BJ (cell line): ENCODE measurements at regions not wholly inside any gene's neighbourhood (a gene's known extent, or its start where the extent isn't known, plus 50 kb on each side); places are given as distances from the start of the nearest gene placed in this dataset.
"Not testable (repeated sequence)": the region's sequence is repeated elsewhere in the genome, so short reads cannot be mapped to it uniquely, and the experiment has no call there.

Experiments
- CTCF ChIA-PET: fragments of 350-600 bp; formaldehyde crosslinking; extraction: SDS; loops from one replicate; lab custom pipeline; 2021; ENCODE audit warnings: antibody characterized with exemption, inconsistent platforms; lab: Yijun Ruan, JAX
- POLR2A ChIA-PET: fragments of 300-600 bp; sonication (Branson Sonifier 250); formaldehyde crosslinking; extraction: SDS; loops from one replicate; lab custom pipeline; 2021; ENCODE audit warnings: antibody characterized with exemption; lab: Charles Lee
- DNase-seq: peaks from one replicate; pipeline ENCODE4 v3.0.0-alpha.2; 2011; ENCODE audit warnings: low read depth
- H3K27me3 ChIP-seq: 2 replicates; pipeline ENCODE4 v1.6.0; 2011; ENCODE audit warnings: low read length; ENCODE audit not compliant: control insufficient read depth, insufficient read depth
- H3K36me3 ChIP-seq: 2 replicates; pipeline ENCODE4 v1.5.1; 2011; ENCODE audit warnings: low read length; ENCODE audit not compliant: control insufficient read depth, insufficient read depth
- H3K4me3 ChIP-seq: 2 replicates; pipeline ENCODE4 v1.5.1; 2011; ENCODE audit warnings: low read depth, mild to moderate bottlenecking, control low read depth, low read length
- TF ChIP-seq, protein P1 (sequence below): IDR thresholded peaks from 2 replicates; pipeline ENCODE4 v1.5.1; 2011; ENCODE audit warnings: low read depth, mild to moderate bottlenecking, control low read depth, inconsistent platforms, low read length, moderate library complexity; ENCODE audit not compliant: insufficient read depth

DNA sequence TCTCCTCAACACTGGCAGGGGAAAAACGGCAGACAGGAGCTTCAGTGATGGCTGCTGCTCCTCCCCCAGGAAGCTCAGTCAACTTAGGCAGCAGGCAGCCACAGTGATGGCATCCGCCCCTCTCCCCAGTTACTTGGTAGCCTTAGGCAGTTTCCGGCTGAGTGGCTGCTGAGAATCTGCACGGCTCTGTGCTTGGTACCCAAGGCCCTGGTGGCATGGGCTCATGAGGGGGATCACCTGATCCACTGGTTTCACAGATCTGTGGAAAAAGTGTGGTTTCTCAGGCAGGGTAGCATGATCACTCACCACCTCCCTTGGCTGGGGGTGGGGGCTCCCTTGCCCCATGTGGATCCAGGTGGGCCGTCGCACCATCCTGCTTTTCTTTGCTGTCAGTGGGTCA lies 244.6 kb upstream of the MDGA2 start:
- TF ChIP-seq, protein P1, sequence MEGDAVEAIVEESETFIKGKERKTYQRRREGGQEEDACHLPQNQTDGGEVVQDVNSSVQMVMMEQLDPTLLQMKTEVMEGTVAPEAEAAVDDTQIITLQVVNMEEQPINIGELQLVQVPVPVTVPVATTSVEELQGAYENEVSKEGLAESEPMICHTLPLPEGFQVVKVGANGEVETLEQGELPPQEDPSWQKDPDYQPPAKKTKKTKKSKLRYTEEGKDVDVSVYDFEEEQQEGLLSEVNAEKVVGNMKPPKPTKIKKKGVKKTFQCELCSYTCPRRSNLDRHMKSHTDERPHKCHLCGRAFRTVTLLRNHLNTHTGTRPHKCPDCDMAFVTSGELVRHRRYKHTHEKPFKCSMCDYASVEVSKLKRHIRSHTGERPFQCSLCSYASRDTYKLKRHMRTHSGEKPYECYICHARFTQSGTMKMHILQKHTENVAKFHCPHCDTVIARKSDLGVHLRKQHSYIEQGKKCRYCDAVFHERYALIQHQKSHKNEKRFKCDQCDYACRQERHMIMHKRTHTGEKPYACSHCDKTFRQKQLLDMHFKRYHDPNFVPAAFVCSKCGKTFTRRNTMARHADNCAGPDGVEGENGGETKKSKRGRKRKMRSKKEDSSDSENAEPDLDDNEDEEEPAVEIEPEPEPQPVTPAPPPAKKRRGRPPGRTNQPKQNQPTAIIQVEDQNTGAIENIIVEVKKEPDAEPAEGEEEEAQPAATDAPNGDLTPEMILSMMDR, result no peak
- H3K27me3 ChIP-seq, result no peaks in the 10 kb centered on the region
- POLR2A ChIA-PET, result no interaction called here
- CTCF ChIA-PET, result no interaction called here
- H3K4me3 ChIP-seq, result no peak overlapping the region
- DNase-seq, result no peak
- H3K36me3 ChIP-seq, result no peaks in the 10 kb centered on the region

DNA sequence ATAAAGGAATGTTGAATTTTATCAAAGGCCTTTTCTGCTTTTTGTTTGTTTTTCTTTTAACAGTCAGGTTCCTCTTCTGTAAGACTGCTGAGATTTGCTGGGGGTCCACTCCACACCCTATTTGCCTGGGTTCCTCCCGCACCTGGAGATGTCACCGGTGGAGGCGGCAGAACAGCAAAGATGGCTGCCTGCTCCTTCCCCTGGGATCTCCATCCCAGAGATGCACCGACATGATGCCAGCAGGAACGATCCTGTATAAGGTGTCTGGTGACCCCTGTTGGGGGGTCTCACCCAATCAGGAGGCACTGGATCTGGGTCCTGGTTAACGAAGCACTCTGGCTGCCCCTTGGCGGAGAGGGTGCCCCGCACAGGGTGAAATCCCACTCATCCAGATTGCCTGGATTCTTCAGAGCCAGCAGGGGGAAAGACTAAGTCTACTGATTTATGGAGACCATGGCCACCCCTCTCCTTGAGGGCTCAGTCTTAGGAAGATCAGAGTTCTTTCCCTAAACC lies 244.0 kb upstream of the MDGA2 start:
- H3K27me3 ChIP-seq, result no peaks in the 10 kb centered on the region
- ChIA-PET POLR2A (no interaction called here), CTCF (no interaction called here)
- TF ChIP-seq, protein P1, result no peak
- H3K4me3 ChIP-seq, result no peak overlapping the region
- no peaks in the 10 kb centered on the region for H3K36me3 ChIP-seq
- no peak for DNase-seq

DNA sequence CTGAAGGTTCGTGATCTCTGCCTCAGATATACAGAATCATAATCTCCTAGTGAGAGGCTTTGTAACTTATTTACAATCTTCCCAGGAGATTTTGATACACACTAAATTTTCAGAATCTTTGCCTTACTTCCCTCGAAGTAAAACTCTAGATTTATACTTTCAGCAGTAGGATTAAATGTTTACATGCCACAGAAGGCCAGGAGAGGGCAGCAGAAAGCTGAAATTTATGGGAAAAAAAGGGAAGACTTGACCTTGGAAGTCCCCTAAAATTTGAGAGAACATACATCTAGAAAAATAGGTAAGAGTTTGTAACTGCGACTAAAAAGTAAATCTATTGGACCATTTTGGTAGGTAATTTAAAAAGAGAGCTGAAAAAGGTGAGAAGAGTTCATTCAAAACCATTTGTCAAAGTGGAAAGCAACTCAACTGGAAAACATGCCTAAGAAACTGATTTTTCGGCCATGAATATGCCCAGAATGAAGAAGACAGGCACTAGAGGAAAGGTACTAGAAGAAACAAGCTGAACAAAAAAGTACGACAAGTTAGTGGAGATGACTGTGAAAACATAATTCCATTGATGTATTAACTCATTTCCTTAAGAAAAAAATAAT lies 242.0 kb upstream of the MDGA2 start:
- ChIA-PET CTCF (interaction anchor here (0.6 to 0.9 kb wide), 2 partner anchors 13 to 76 kb away, joined by 3 to 4 read pairs; no protein-coding TSS in a partner anchor), POLR2A (no interaction called here)
- H3K36me3 ChIP-seq, result no peaks in the 10 kb centered on the region
- no peaks in the 10 kb centered on the region for H3K27me3 ChIP-seq
- no peak overlapping the region for H3K4me3 ChIP-seq
- TF ChIP-seq, protein P1, result peak; percentile 8; the same call in 1 of the 2 replicates
- no peak for DNase-seq

DNA sequence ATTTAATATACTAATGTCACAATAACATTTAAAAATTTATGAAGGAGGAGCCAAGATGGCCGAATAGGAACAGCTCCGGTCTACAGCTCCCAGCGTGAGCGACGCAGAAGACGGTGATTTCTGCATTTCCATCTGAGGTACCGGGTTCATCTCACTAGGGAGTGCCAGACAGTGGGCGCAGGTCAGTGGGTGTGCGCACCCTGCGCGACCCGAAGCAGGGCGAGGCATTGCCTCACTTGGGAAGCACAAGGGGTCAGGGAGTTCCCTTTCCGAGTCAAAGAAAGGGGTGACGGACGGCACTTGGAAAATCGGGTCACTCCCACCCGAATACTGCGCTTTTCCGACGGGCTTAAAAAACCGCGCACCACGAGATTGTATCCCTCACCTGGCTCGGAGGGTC lies 225.7 kb upstream of the MDGA2 start:
- H3K27me3 ChIP-seq, DNase-seq, H3K36me3 ChIP-seq, CTCF ChIA-PET, H3K4me3 ChIP-seq: not testable (repeated sequence)
- POLR2A ChIA-PET, result interaction anchor here (0.7 kb wide), 1 partner anchor 59 kb away, joined by 3 read pairs; no protein-coding TSS in a partner anchor

DNA sequence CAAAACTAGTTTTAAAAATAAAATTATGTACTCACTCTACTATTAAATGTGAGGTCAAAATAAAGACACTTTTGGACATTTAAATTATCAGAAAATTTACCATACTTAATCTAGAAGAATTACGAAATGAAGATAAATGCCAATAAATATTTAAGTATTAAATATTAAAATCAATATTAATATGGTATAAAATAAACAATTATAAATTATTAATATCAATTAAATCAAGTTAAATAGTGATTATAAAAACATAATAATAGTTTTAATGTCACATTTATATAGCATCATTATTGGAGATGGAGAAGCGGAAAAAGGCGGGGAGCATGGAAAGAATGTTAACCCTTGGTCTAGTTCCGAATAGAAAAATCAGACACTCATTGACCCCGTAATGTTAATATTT lies 224.3 kb upstream of the MDGA2 start:
- no peaks in the 10 kb centered on the region for H3K36me3 ChIP-seq
- POLR2A ChIA-PET, result no interaction called here
- no peaks in the 10 kb centered on the region for H3K27me3 ChIP-seq
- DNase-seq, result no peak
- CTCF ChIA-PET, result interaction anchor here (0.7 kb wide), 1 partner anchor 619 kb away, joined by 3 read pairs; no protein-coding TSS in a partner anchor
- TF ChIP-seq, protein P1, result no peak
- H3K4me3 ChIP-seq, result no peak overlapping the region

DNA sequence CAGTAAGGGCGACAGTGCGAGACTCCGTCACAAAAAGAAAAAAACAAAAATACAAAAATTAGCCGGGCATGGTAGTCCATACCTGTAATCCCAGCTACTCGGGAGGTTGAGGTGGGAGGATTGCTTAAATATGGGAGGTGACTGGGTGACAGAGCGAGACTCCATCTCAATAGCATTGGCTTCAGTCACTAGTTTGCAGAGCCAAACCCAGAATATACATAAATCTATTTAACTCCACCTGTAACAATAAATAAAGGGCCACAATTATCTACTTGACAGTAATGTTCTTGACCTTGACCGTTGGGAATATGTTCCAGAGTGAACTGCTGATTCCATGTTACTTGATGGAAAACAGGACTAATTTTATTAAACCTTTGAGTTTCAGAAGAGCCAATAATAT lies 198.9 kb upstream of the MDGA2 start:
- Histone ChIP-seq H3K27me3 (no peaks in the 10 kb centered on the region), H3K36me3 (no peaks in the 10 kb centered on the region), H3K4me3 (no peak overlapping the region)
- TF ChIP-seq, protein P1, result no peak
- CTCF ChIA-PET, result no interaction called here
- POLR2A ChIA-PET, result no interaction called here
- no peak for DNase-seq
